Pons (tissue), 1 donor: ENCODE measurements at regions not wholly inside any gene's neighbourhood (a gene's known extent, or its start where the extent isn't known, plus 50 kb on each side); places are given as distances from the start of the nearest gene placed in this dataset.

ENCODE experiments used
- DNase-seq: peaks from one replicate; pipeline ENCODE4 v3.0.0-alpha.2; 2016; ENCODE audit warnings: low spot score

DNA sequence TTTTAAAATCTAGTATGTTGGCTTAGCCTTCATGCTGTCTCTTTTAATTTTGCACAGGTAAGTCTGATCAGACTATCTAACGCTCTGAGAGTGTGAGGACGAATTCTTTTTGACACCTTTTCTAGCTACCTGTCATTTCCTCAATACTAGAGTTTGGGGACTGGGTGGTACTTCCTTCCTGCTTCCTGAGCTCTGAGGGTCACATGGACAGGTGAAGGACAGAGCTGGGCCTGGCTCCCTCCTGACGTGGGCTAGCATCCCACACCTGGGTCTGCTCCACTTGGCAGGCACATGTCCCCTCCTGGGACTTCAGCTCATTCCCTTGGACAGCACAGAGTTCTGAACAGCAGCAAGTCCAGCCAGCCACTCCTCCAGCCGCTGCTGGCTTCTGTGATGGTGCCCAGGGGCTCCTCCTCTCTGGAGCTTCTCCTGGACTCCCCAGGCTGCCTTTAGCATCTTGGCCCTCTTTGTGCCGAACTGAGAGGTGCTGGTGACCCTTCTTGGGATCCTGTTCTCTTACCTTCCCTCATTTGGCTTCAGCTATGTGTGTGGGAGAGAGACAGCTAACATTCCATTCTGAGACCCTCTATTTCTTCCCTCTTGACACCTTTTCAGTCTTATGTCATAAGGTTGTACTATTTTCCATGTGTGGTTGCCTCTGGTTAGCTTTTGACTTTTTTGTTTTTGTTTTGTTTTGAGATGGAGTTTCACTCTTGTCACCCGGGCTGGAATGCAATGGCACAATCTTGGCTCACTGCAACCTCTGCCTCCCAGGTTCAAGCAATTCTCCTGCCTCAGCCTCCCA is 106.9 kb downstream of the B3GNT2 start:
- no peak for DNase-seq

DNA sequence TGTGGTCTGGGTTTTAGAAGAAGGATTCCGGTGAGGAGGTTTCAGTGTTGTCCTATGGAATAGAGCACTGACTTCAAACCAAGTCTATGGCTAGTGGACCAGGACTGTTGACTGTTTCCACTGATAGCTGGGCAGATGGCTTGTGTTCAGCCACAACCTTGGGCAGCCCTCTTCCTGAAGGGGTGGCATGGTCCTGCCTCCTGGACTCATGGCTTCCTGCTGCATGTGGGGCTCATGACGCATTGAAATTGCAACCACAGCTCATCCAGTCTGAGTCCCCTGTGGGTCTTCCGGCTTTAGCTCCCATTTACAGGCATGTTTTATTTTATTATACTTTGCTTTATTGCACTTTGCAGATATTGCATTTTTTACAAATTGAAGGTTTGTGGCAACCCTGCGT is 105.0 kb downstream of the B3GNT2 start:
- no peak for DNase-seq

DNA sequence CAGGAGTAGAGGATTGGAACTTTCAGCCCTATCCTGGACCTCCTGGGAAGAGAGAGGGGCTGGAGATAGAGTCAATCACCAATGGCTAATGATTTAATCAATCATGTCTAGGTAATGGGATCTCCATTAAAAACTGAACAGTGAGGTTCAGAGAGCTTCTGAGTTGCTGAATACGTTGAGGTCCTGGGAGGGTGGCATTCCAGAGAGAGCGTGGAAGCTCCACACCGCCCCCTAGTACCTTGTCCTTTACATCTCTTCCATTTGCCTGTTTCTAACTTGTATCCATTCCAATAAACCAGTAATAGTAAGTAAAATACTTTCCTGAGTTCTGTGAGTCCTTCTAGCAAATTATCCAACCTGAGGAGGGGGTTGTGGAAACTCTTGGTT is 101.7 kb downstream of the B3GNT2 start:
- DNase-seq = no peak

DNA sequence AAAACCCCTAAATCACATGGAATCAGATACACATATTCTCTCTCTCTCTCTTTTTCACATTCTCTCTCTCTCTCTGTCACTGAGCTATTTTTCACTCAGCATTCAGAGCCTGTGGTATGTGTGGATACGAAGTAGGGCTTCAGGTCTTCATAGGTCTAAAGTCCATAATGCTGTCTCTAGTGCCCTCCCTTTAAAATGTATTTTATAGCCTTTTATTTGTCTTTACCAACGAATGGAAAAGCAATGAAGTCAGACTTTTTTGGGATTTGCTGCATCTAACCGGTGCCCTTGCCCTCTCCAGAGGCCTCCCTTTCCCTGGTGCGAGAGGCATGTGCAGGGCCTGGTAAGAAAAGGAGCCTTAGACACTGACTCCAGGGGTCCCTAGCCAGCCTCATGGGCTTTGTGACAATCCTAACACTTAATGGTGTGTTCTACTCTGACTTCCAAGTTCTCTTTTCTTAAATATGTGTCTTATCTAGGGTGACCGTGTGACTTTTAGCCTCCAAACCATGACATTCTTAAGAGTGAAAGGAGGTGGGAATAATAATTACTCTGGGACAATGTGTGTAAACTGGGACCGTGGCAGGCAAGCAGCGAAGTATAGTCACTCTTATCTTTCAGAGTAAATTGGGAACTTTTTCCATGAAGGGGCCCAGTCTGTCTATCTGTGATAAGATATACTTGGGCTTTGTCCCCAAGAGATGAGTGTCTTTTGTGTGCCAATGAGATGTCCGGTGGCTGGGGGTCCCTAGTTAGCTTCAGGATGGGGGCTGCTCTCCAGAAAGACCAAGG is 101.1 kb downstream of the B3GNT2 start:
- DNase-seq = no peak

DNA sequence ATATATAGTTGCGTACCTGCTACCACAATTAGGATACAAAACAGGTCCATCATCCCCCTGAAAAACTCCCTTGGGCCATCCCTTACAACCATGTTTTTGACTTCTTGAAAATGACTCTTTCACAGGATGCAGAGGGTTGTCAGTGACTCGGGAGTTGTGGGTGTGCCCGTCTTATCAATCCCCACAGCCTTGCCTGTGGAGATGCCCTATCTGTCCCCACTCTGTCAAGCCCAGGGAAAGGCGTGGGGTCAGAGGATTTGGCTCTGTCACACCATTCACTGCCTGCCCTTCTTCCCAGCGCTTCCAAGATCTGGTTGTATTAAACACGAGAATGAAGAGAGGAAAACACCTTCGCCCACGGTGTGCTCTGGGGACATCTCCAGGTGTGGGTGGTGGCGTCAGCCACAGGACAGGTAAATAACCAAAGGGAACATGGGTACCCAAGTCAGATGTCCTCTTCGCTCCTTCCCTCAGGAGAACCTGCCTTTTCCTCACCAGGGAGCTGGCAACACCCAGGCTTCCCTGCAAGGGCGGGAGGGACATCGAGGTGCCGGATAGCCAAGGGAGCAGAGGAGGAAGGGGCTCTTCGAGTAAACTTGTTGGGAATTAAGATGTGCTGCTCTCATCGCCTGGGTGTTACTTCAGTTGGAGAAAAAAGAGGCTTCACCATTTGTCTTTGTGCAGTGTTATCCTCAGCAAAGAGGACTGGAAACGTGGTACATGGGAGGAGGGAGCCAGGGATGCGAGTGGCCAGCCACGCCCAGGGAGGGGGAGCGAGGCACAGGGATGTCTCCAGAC is 100.3 kb downstream of the B3GNT2 start:
- no peak for DNase-seq

DNA sequence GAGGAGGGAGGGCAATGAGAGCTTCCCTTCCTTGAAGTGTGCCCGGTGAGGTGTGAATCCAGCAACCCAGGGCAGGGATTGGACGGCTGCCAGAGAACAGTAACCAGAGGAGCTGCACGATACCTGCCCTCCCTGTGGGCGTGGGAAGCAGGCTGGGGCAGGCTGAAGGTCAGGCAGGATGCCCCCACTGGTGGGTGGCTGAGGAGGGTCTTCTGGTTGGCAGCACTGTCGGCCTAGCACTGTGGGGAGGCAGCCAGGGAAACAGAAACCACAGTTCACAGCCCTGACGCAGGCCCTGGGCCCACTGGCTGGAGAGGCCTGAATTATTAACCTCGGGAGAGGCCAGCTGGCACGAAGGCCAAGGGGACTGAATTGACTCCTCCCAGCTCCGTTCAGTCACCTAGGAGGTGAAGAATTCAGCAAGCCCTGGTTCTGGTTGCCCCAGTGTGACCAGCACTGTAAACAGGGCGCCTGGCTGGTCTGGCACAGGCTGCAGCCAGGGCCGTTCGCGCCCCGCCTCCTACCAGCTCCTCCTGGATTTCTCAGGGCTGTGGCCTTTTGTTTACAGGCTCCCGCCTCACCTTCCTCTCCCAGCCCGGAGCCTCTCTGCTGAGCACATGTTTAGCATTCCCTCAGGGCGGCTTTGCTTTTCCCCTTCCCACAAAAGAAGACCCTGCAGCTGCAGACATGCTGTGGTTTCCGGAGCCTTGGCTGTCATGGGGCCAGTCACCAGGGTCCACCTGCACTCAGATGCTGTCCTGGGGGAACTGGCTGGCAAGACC is 97.8 kb downstream of the B3GNT2 start:
- DNase-seq = peak; percentile 19

DNA sequence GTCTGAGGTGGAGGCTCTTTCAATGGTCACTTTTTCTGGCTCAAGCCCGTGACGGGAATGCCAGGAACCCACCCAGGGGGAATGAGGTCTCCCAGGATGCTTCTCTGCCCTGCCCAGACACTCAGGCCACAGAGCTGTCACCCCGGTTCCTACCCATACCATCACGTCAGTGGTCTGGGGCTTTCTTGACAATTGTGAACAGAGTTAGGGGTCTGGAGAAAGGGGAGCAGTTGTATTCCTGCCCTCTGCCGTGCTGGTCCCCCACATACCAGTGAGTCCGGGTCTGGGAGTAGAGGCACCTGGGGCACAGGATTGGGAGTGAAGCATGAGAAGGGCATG is 97.2 kb downstream of the B3GNT2 start:
- no peak for DNase-seq

DNA sequence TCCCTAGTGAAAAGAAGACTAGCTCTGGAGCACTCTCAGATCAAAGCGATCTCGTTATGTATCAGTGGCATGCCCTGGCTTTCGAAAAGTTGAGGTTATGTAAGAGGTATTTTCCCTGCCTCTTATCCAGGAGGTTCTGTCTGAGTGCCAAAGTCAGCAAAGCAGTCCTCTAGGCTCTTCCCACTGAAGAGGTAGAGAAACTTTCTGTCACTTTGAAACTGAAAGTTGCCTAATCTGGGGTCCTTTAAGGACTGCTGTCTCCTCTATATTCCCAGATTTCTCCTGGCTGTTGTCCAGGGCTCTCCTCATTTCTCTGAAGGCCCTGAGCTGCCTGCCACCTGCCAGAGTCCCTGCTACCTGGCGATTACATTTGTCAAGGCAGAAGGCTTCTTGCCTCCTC is 96.3 kb downstream of the B3GNT2 start:
- no peak for DNase-seq

DNA sequence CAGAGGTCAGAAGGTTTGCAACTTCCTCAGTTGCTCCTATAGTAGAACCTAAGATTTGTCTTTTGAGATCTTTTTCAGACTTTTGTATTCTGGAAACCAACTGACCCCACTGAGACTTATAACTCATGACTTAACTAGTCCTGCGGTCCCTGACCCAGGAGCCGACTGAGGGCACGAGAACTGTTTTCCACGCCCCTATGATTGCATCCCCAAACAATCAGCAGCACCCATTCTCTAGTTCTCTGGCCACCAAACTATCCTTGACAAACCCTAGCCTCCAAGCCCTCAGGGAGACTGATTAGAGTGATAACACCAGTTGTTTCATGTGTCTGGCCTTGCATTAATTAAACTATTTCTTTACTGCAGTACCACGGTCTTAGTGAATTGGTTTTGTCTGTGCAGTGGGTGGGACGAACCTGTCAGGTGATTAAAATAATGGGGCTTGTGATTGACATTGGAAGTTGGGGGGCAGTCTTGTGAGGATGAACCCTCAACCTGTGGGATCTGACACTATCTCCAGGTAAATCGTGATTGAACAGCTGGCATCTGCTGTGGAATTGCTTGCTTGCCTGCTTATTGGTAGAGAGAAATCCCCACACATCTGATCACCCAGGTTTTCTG is 95.7 kb downstream of the B3GNT2 start:
- DNase-seq = no peak

DNA sequence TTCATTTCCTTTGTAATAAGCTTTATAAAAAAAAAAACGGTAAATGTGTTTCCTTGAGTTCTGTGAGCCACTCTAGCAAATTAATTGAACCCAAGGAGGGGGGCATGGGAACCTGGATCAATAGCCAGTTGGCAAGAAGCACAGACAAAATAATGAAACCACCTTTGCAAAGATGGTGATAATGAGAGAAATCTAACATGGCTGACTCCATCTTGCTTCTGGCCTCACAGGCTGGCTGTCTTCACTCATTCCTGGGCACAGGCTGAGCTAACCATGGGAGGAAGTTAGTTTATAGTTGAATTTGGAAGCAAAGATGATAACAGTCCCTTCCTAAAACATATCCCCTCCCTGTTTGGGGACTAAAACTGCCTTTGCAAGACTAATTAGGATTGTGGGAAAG is 95.1 kb downstream of the B3GNT2 start:
- no peak for DNase-seq

DNA sequence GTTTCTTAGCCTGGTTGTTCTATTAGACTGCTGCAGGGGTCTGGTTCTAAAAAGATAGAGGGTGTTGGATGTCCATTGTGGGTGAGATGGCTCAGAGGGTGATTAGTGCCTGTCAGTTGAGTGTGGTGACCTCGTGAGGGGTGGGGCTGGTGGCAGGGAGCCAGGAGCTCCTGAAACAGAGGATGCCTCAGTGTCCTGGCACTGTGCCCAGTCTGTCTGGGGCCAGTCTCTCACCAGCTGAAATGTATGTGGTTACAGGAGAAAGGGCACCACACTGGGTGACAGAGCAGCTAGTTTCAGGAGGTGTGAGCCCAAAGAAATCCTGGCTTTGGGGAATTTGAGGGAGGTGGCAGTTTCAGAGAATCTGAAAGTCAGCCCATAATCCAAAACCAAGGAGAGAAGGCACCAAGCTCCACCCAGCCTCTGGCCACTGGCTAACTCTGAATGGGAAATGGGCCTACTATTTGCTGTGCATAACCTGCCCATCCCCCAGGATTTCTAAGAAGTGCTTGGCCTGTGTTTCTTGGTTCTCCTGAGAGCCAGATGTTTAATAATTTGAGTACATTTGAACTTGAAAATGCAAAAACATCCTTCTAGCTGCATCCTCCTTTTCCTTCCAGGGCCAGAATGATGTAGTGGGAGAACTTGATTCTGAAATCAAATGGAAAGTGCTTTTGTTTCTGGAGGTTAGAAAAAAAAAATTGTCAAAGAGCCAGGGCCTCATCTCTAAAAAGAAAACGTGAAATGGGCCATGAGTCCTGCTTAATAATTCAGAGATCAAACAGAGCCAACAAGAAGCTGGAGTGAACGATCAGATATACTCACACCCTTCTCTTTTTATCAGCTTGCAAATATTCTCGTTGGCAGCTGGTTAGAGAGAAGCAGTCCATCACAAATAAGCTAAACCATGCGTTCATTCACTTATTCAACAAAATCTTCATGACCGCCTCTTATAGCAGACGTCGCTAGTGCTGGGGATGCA is 92.3 kb downstream of the B3GNT2 start:
- no peak for DNase-seq

DNA sequence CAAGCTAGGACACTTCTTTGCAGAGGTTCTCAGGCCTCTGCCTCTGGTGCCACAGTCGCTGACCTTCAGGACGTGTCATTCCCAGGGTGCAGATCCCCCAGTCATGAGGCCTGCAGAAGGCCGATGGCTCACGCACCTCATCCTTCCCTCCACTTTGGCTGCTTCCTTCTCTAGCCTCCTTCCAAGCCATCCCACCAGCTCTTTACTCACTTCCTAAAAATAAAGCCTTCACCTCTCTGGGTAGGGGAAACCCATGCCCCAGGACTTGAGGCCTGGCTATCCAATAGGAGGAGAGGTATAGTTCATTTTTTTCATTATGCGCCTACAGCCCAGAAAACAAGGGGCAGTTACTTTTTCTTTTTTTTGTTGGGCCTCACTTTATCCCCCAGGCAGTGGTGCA is 91.4 kb downstream of the B3GNT2 start:
- no peak for DNase-seq

DNA sequence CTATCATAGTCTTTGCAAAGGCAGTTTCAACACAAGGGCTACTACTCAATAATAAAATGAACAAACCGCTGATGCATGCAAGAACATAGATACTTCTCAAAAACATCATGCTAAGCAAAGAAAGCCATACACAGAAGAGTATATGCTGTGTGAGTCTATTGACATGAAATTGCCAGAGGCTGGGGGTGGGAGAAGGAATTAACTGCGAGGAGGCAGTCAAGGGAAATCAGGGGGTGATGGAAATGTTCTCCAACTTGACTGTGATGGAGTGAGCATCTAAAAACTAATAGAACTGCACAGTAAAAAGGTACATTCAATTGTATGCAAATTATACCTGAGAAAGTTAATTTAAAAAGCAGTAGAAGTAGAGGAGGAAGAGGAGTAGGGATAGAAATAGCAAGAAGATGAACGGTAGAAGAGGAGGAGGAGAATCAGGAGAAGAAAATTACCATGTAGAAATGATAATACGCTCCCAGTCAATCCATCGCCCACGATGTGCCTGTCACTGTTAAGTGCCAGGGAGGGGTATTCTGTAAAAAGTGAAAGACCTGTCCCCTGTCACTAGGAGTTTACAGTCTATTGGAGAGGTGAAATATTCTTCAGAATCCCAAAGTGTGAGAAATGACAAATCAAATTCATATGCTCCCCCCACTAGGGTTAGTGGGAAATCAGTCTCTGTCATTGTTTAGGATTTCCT is 90.3 kb downstream of the B3GNT2 start:
- no peak for DNase-seq

DNA sequence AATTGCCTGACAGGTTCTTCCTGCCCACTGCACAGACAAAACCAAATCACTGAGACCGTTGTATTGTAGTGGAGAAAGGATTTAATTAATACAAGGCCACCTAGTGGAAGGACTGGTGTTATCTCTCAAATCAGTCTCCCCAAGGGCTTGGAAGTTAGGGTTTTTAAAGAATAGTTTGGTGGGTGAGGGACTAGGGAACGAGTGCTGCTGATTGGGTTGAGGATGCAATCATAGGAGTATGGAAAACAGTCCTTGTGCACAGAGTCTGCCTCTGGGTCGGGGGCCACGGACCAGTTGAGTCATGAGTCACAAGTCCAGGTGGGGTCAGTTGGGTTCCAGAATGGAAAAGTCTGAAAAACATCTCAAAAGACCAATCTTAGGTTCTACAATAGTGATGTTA is 89.1 kb downstream of the B3GNT2 start:
- no peak for DNase-seq

DNA sequence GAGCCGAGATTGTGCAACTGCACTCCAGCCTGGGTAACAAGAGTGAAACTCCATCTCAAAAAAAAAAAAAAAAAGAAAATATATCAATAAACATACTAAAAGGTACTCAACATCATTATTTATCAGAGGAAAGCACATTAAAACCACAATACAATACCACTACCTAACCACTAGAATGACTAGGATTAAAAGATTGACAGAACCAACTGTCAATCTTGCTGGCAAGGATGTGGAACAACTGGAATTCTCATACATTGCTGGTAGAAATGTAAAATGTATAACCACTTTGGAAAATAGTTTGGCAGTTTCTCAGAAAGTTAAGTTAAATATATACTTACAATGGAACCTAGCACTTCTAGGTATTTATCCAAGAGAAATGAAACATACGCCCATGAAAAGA is 88.6 kb downstream of the B3GNT2 start:
- DNase-seq = no peak

DNA sequence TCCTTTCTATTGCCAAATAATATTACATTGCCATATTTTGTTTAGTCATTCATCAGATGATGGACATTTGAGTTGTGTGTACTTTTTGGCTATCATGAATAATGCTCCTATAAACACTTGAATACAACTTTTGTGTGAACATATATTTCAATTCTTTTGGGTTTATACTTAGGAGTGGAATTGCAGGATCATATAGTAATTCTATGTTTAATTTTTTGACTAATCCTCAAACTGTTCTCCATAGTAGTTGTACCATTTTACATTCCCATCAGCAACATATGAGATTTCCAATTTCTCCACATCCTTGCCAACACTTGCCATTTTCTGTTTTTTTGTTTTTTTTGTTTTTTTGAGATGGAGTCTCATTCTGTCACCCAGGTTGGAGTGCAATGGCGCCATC is 87.2 kb downstream of the B3GNT2 start:
- no peak for DNase-seq

DNA sequence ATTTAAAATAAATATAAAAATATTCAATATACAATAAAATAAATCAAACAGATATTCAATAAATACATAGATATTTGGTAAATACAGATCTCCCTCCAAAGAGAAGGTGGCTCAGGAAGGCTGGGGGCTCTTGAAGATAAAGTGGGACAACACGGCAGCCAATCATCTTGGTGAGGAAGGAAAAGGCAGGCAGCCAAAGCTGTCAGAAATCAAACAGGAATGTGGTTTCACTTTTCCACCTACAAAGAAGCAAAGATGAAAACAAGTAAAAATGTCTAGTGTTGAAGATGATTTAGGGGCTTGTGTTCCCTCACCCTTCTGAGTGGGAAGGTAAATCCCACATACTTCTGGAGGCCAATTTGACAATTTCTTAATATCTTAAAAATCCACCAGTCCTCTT is 85.7 kb downstream of the B3GNT2 start:
- no peak for DNase-seq

DNA sequence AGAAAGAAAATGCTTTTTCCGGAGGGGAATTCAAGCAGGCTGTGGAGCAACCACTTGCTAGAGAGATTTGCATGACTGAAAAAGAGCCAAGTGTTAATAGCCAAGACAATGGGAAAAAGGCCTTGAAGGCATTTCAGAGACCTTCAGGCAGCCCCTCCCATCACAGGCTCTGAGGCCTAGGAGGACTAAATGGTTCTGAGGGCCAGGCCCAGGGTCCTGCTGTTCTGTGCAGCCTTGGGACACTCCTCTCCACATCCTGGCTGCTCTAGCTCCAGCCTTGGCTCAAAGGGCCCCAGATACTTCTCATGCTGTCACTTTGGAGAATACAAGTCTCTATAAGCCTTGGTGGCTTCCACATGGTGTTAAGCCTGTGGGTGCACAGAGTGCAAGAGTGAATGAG is 81.8 kb downstream of the B3GNT2 start:
- DNase-seq = no peak
